Activated CD4-positive, alpha-beta T cell treated with anti-CD3 and anti-CD28 coated beads, Interleukin-2, amount 50 U/mL, for 48 hours (primary cell): ENCODE measurements at regions not wholly inside any gene's neighbourhood (a gene's known extent, or its start where the extent isn't known, plus 50 kb on each side); places are given as distances from the start of the nearest gene placed in this dataset.

ENCODE experiments used
- DNase-seq, 2 experiments: peaks; one replicate each; pipeline ENCODE4 v3.0.0-alpha.2; 2020

GRCh38 chr4:183853548-183853940 is 51.6 kb upstream of the STOX2 start:
- no peak for DNase-seq
